A673 (cell line): ENCODE measurements at regions not wholly inside any gene's neighbourhood (a gene's known extent, or its start where the extent isn't known, plus 50 kb on each side); places are given as distances from the start of the nearest gene placed in this dataset.

Source experiments
- CTCF ChIP-seq: fragments of 300-800, 200-600 bp; sonication (generic); conservative IDR thresholded peaks from 2 replicates; pipeline ENCODE4 v1.5.1; 2017; ENCODE audit warnings: low read depth, mild to moderate bottlenecking, antibody characterized with exemption, low read length, moderate library complexity, mixed read lengths
- EZH2 ChIP-seq: fragments of 200-600 bp; sonication (generic); IDR thresholded peaks from 2 replicates; pipeline ENCODE4 v1.6.1; 2017; ENCODE audit warnings: borderline replicate concordance, low read depth, mild to moderate bottlenecking, mixed read lengths, antibody characterized with exemption, low read length; ENCODE audit not compliant: poor library complexity, severe bottlenecking

GRCh38 chr5:110265162-110265561 lies 461.3 kb downstream of the TMEM232 start:
- TF ChIP-seq CTCF = no peak
- TF ChIP-seq EZH2 = no peak
